Esophagus (tissue), 2 donors: ENCODE measurements at regions not wholly inside any gene's neighbourhood (a gene's known extent, or its start where the extent isn't known, plus 50 kb on each side); places are given as distances from the start of the nearest gene placed in this dataset.

Source experiments
- H3K27ac ChIP-seq, 2 donors: one replicate each; pipeline ENCODE4 v1.5.1; 2013; ENCODE audit warnings: low read depth in 2 of 2, mild to moderate bottlenecking in 2 of 2, inconsistent platforms in 1 of 2, low read length in 1 of 2, moderate library complexity in 1 of 2
- H3K27me3 ChIP-seq, 2 donors: one replicate each; pipeline ENCODE4 v1.6.1; 2013; ENCODE audit warnings: low read length in 2 of 2, control low read depth in 1 of 2, mild to moderate bottlenecking in 1 of 2; ENCODE audit not compliant: insufficient read depth in 2 of 2, control insufficient read depth in 1 of 2
- H3K36me3 ChIP-seq, 2 donors: one replicate each; pipeline ENCODE4 v1.6.1; 2013; ENCODE audit warnings: low read length in 1 of 2; ENCODE audit not compliant: control insufficient read depth in 2 of 2, insufficient read depth in 2 of 2
- H3K4me1 ChIP-seq, 2 donors: one replicate each; pipeline ENCODE4 v1.6.1; 2013; ENCODE audit warnings: low read length in 1 of 2; ENCODE audit not compliant: control insufficient read depth in 2 of 2, insufficient read depth in 2 of 2
- H3K4me3 ChIP-seq, 2 donors: one replicate each; pipeline ENCODE4 v1.5.1; 2013; ENCODE audit warnings: low read length in 2 of 2, mild to moderate bottlenecking in 2 of 2, low read depth in 1 of 2, moderate library complexity in 1 of 2
- H3K9me3 ChIP-seq, 2 donors: one replicate each; pipeline ENCODE4 v1.6.1; 2013; ENCODE audit warnings: mild to moderate bottlenecking in 2 of 2, low read depth in 1 of 2, low read length in 1 of 2, moderate library complexity in 1 of 2; ENCODE audit not compliant: control insufficient read depth in 2 of 2, insufficient read depth in 1 of 2
- WGBS, 2 donors: extraction: QIAGEN DNeasy Blood & Tissue Kit; methylation state at CpG; one replicate each; pipeline ENCODE4 v1.1.7; 2013; 5-methylcytosine and 5-hydroxymethylcytosine counted together
- donor health status: healthy with polysubstance abuse.
- donor health status: Bipolar disorder and iron deficiency.

DNA sequence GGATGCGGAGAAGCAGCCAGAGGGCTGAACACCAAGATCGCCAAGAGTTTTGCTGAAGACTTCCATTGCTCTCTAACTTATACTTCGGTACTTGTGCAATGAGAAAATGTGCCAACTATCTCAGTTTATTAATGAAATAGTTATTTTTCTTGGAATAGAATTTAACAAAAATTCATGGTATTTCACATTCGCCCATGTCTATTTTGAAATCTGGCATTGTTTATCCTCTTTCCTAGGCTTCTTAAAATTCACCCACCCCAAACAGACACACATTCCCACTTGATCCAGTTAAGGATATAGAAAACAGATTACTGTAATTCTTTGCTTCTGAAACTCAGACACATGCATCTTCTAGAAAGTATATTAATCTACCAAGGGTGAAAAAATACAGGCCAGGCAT, 56.3 kb upstream of the ADAMTS5 start:
- WGBS, 2 donors = 83 to 86% methylated on average over 4 of the region's 4 CpGs
- Histone ChIP-seq H3K27me3 (no peaks in the 10 kb centered on the region), H3K36me3 (no peaks in the 10 kb centered on the region), H3K27ac (no peak overlapping the region), H3K4me3 (no peak overlapping the region), H3K9me3 (no peaks in the 10 kb centered on the region), H3K4me1 (no peaks in the 10 kb centered on the region)

GRCh38 chr21:27021801-27022200, 54.9 kb upstream of the ADAMTS5 start:
- Histone ChIP-seq H3K4me1 (no peaks in the 10 kb centered on the region), H3K4me3 (no peak overlapping the region), H3K27ac (no peak overlapping the region), H3K27me3 (no peaks in the 10 kb centered on the region), H3K36me3 (no peaks in the 10 kb centered on the region), H3K9me3 (no peaks in the 10 kb centered on the region)
- 75% methylated on average over 1 of the region's 1 CpG for WGBS, 2 donors

- Histone ChIP-seq H3K9me3 (no peaks in the 10 kb centered on the region), H3K27me3 (no peaks in the 10 kb centered on the region), H3K4me3 (no peak overlapping the region), H3K27ac (no peak overlapping the region), H3K36me3 (no peaks in the 10 kb centered on the region), H3K4me1 (no peaks in the 10 kb centered on the region)
- WGBS, 2 donors = 84 to 91% methylated on average over 1 of the region's 1 CpG
Measured at GRCh38 chr21:27021046-27021445, 54.2 kb upstream of the ADAMTS5 start.

DNA sequence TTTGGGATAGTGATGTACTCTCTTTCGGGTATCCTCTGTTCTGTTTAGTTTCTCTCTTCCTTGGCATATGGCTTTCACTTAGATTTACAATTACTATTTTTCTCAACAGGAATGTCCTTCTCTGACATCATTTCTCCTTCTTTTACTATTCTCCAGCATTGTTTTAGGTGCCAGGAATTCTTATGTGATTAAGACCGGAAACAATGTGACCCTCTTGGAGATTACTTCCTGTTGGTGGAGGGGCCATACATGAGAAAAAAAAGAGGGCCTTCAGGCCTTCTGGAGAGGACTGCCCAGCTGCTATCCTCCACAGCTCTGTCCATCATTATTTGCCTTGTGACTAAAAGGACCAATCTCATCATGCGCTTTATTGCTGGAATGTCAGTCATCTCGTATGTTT, 50.4 kb upstream of the ADAMTS5 start:
- Histone ChIP-seq H3K27me3 (no peaks in the 10 kb centered on the region), H3K4me3 (no peak overlapping the region), H3K9me3 (no peaks in the 10 kb centered on the region), H3K36me3 (no peaks in the 10 kb centered on the region), H3K27ac (no peak overlapping the region), H3K4me1 (no peaks in the 10 kb centered on the region)
- 87 to 95% methylated on average over 4 of the region's 4 CpGs for WGBS, 2 donors
